H9 (cell line): ENCODE measurements at regions not wholly inside any gene's neighbourhood (a gene's known extent, or its start where the extent isn't known, plus 50 kb on each side); places are given as distances from the start of the nearest gene placed in this dataset.

Experiments
- DNase-seq: peaks from one replicate; pipeline ENCODE4 v3.0.0-alpha.2; 2017
- H2AFZ ChIP-seq: one replicate; pipeline ENCODE4 v1.6.1; 2013; ENCODE audit warnings: mild to moderate bottlenecking, low read length, control low read depth, moderate library complexity
- H2AK5ac ChIP-seq: 2 replicates; pipeline ENCODE4 v1.6.1; 2013; ENCODE audit warnings: low read length, control low read depth, mixed read lengths; ENCODE audit not compliant: insufficient read length
- H2BK120ac ChIP-seq: one replicate; pipeline ENCODE4 v1.6.1; 2013; ENCODE audit warnings: low read depth, mild to moderate bottlenecking, low read length, control low read depth, inconsistent platforms; ENCODE audit not compliant: poor library complexity, severe bottlenecking
- H2BK12ac ChIP-seq: 2 replicates; pipeline ENCODE4 v1.6.1; 2013; ENCODE audit warnings: low read length, control low read depth, mixed read lengths, low read depth; ENCODE audit not compliant: insufficient read length
- H2BK15ac ChIP-seq: 2 replicates; pipeline ENCODE4 v1.6.1; 2013; ENCODE audit warnings: low read depth, low read length, control low read depth
- H2BK20ac ChIP-seq: one replicate; pipeline ENCODE4 v1.6.1; 2013; ENCODE audit warnings: low read depth, mild to moderate bottlenecking, low read length, control low read depth, inconsistent platforms; ENCODE audit not compliant: poor library complexity, severe bottlenecking
- H2BK5ac ChIP-seq: 2 replicates; pipeline ENCODE4 v1.6.1; 2013; ENCODE audit warnings: low read length, control low read depth, mixed read lengths; ENCODE audit not compliant: insufficient read length
- H3K14ac ChIP-seq: 2 replicates; pipeline ENCODE4 v1.6.1; 2013; ENCODE audit warnings: low read length, control low read depth; ENCODE audit not compliant: insufficient read depth
- H3K18ac ChIP-seq: 2 replicates; pipeline ENCODE4 v1.6.1; 2013; ENCODE audit warnings: low read depth, mild to moderate bottlenecking, mixed read lengths, low read length, control low read depth; ENCODE audit not compliant: insufficient read length
- H3K23ac ChIP-seq: 2 replicates; pipeline ENCODE4 v1.6.1; 2013; ENCODE audit warnings: low read length, control low read depth, mixed read lengths, low read depth; ENCODE audit not compliant: insufficient read length
- H3K23me2 ChIP-seq: 2 replicates; pipeline ENCODE4 v1.6.1; 2013; ENCODE audit warnings: low read depth, mild to moderate bottlenecking, mixed read lengths, low read length, control low read depth; ENCODE audit not compliant: insufficient read length, poor library complexity, severe bottlenecking
- H3K27ac ChIP-seq: 2 replicates; pipeline ENCODE4 v1.5.1; 2013; ENCODE audit warnings: low read length, control low read depth, mixed read lengths, low read depth; ENCODE audit not compliant: insufficient read length
- H3K27me3 ChIP-seq: 2 replicates; pipeline ENCODE4 v1.6.1; 2013; ENCODE audit warnings: low read length, control low read depth, inconsistent platforms; ENCODE audit not compliant: insufficient read depth
- H3K4ac ChIP-seq: 2 replicates; pipeline ENCODE4 v1.6.1; 2013; ENCODE audit warnings: low read depth, mild to moderate bottlenecking, control low read depth, inconsistent platforms, low read length, moderate library complexity
- H3K4me1 ChIP-seq: 2 replicates; pipeline ENCODE4 v1.6.1; 2013; ENCODE audit warnings: low read length, control low read depth, inconsistent platforms; ENCODE audit not compliant: insufficient read depth
- H3K4me2 ChIP-seq: 2 replicates; pipeline ENCODE4 v1.6.1; 2013; ENCODE audit warnings: low read length, control low read depth, mixed read lengths; ENCODE audit not compliant: insufficient read length, insufficient read depth
- H3K56ac ChIP-seq: 2 replicates; pipeline ENCODE4 v1.6.1; 2013; ENCODE audit warnings: low read depth, mild to moderate bottlenecking, mixed read lengths, low read length, control low read depth; ENCODE audit not compliant: insufficient read length
- H3K79me1 ChIP-seq: 2 replicates; pipeline ENCODE4 v1.6.1; 2013; ENCODE audit warnings: low read depth, mild to moderate bottlenecking, moderate library complexity, low read length, control low read depth, inconsistent platforms; ENCODE audit not compliant: insufficient read depth, poor library complexity, severe bottlenecking
- H3K79me2 ChIP-seq: 2 replicates; pipeline ENCODE4 v1.6.1; 2013; ENCODE audit warnings: low read length, control low read depth, inconsistent platforms; ENCODE audit not compliant: insufficient read depth
- H3K9ac ChIP-seq: 2 replicates; pipeline ENCODE4 v1.6.1; 2013; ENCODE audit warnings: low read length, control low read depth, mixed read lengths; ENCODE audit not compliant: insufficient read length; ENCODE audit errors: extremely low read depth
- H3K9me3 ChIP-seq: one replicate; pipeline ENCODE4 v1.6.1; 2013; ENCODE audit warnings: low read depth, low read length, inconsistent platforms; ENCODE audit not compliant: control insufficient read depth
- H3T11ph ChIP-seq: one replicate; pipeline ENCODE4 v1.6.1; 2013; ENCODE audit warnings: mild to moderate bottlenecking, low read length, control low read depth, inconsistent platforms
- H4K20me1 ChIP-seq: one replicate; pipeline ENCODE4 v1.6.1; 2013; ENCODE audit not compliant: control insufficient read depth, insufficient read length, insufficient read depth
- H4K5ac ChIP-seq: 2 replicates; pipeline ENCODE4 v1.6.1; 2013; ENCODE audit warnings: low read depth, mild to moderate bottlenecking, mixed read lengths, low read length, control low read depth; ENCODE audit not compliant: insufficient read length
- H4K8ac ChIP-seq: replicated peaks from 2 replicates; pipeline ENCODE4 v1.6.1; 2013; ENCODE audit warnings: low read length, control low read depth, mixed read lengths, low read depth; ENCODE audit not compliant: insufficient read length
- H4K91ac ChIP-seq: 2 replicates; pipeline ENCODE4 v1.6.1; 2013; ENCODE audit warnings: low read depth, mild to moderate bottlenecking, moderate library complexity, mixed read lengths, low read length, control low read depth; ENCODE audit not compliant: insufficient read length
- H3K27ac Mint-ChIP-seq, 3 experiments: 2 replicates in 2 of 3; 3 replicates in 1 of 3; pipeline ENCODE4 v1.8.0; 2020 to 2021; ENCODE audit warnings: mixed read lengths in 3 of 3, mild to moderate bottlenecking in 1 of 3, moderate library complexity in 1 of 3
- H3K27me3 Mint-ChIP-seq: 2 replicates; pipeline ENCODE4 v1.8.0; 2021; ENCODE audit warnings: low read depth, mild to moderate bottlenecking, moderate library complexity, mixed read lengths
- H3K36me3 Mint-ChIP-seq, 3 experiments: 2 replicates in 2 of 3; 3 replicates in 1 of 3; pipeline ENCODE4 v1.8.0; 2020 to 2021; ENCODE audit warnings: low read depth in 3 of 3, mixed read lengths in 3 of 3; ENCODE audit not compliant: insufficient read depth in 1 of 3
- H3K4me1 Mint-ChIP-seq, 2 experiments: 2 replicates each; pipeline ENCODE4 v1.8.0; 2020; ENCODE audit warnings: mixed read lengths in 2 of 2
- H3K4me3 Mint-ChIP-seq, 2 experiments: 2 replicates in 1 of 2; 3 replicates in 1 of 2; pipeline ENCODE4 v1.8.0; 2020 to 2021; ENCODE audit warnings: mild to moderate bottlenecking in 2 of 2, mixed read lengths in 2 of 2, moderate library complexity in 1 of 2
- H3K9me3 Mint-ChIP-seq, 2 experiments: 2 replicates in 1 of 2; 3 replicates in 1 of 2; pipeline ENCODE4 v1.8.0; 2020; ENCODE audit warnings: mild to moderate bottlenecking in 2 of 2, mixed read lengths in 2 of 2, moderate library complexity in 1 of 2
- WGBS: extraction: QIAGEN DNeasy Blood & Tissue Kit; methylation state at CpG from one replicate; pipeline ENCODE4 v1.1.7; 2013; ENCODE audit warnings: missing lambda C conversion rate, low lambda C conversion rate, mixed read lengths; ENCODE audit not compliant: insufficient read length; ENCODE audit errors: extremely low coverage; 5-methylcytosine and 5-hydroxymethylcytosine counted together
- TF ChIP-seq, protein P1 (sequence below): fragments of 200-600 bp; sonication (generic); conservative IDR thresholded peaks from 3 replicates; pipeline ENCODE4 v1.8.0; 2021; ENCODE audit warnings: antibody characterized with exemption, mild to moderate bottlenecking

DNA sequence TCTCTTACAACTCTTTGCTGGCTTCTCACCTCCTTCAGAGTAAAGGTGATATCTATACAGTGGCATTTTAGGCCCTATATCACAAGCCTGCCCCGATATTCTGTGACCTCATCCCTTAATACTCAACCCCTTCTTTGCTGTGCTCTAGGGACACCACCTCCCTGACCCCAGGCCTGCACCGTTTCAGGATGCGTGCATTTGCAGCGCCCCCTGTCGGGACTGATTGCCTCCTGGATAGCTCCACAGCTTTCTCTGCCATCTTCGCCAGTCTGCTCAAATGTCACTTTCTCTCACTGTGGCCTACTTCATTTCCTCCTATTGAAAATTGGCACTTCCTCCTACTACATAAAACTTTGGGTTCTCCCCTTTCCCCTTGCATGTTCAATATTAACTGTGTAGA is 289.6 kb downstream of the SOCS6 start:
- no peaks in the 10 kb centered on the region for H3K4me1 ChIP-seq
- no peak overlapping the region for H3K56ac ChIP-seq
- H3K18ac ChIP-seq = no peak overlapping the region
- no peak overlapping the region for H4K5ac ChIP-seq
- no peaks in the 10 kb centered on the region for H3K79me1 ChIP-seq
- H2BK15ac ChIP-seq = no peak overlapping the region
- no peak overlapping the region for H3K14ac ChIP-seq
- no peak overlapping the region for H4K8ac ChIP-seq
- no peak overlapping the region for H3K27ac ChIP-seq
- Mint-ChIP-seq H3K4me3 (no peak overlapping the region), H3K27me3 (no peaks in the 10 kb centered on the region), H3K4me1 (no peaks in the 10 kb centered on the region), H3K27ac (no peak overlapping the region), H3K36me3 (no peaks in the 10 kb centered on the region; a peak in 2 of 7 replicates), H3K9me3 (peaks cover 3 to 5% of the 10 kb centered on the region in 2 experiments; a peak in 3 of 5 replicates)
- no peak overlapping the region for H3K23ac ChIP-seq
- no peak overlapping the region for H2AFZ ChIP-seq
- H2BK20ac ChIP-seq = no peak overlapping the region
- no CpG with 5 or more reads among the region's 6 CpGs for WGBS
- no peaks in the 10 kb centered on the region for H3K23me2 ChIP-seq
- H3K4ac ChIP-seq = no peak overlapping the region
- TF ChIP-seq, protein P1, sequence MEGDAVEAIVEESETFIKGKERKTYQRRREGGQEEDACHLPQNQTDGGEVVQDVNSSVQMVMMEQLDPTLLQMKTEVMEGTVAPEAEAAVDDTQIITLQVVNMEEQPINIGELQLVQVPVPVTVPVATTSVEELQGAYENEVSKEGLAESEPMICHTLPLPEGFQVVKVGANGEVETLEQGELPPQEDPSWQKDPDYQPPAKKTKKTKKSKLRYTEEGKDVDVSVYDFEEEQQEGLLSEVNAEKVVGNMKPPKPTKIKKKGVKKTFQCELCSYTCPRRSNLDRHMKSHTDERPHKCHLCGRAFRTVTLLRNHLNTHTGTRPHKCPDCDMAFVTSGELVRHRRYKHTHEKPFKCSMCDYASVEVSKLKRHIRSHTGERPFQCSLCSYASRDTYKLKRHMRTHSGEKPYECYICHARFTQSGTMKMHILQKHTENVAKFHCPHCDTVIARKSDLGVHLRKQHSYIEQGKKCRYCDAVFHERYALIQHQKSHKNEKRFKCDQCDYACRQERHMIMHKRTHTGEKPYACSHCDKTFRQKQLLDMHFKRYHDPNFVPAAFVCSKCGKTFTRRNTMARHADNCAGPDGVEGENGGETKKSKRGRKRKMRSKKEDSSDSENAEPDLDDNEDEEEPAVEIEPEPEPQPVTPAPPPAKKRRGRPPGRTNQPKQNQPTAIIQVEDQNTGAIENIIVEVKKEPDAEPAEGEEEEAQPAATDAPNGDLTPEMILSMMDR = peak; percentile 88
- H4K91ac ChIP-seq = no peak overlapping the region
- no peak overlapping the region for H2BK5ac ChIP-seq
- H2BK120ac ChIP-seq = no peak overlapping the region
- DNase-seq = peak; percentile 80
- H3K27me3 ChIP-seq = no peaks in the 10 kb centered on the region
- H2AK5ac ChIP-seq = no peak overlapping the region
- H4K20me1 ChIP-seq = no peaks in the 10 kb centered on the region
- no peaks in the 10 kb centered on the region for H3K79me2 ChIP-seq
- H3T11ph ChIP-seq = no peak overlapping the region
- no peak overlapping the region for H3K4me2 ChIP-seq
- no peak overlapping the region for H3K9ac ChIP-seq
- H3K9me3 ChIP-seq = no peaks in the 10 kb centered on the region
- no peak overlapping the region for H2BK12ac ChIP-seq
